ENCODE measurements at regions not wholly inside any gene's neighbourhood (a gene's known extent, or its start where the extent isn't known, plus 50 kb on each side); places are given as distances from the start of the nearest gene placed in this dataset.

DNA sequence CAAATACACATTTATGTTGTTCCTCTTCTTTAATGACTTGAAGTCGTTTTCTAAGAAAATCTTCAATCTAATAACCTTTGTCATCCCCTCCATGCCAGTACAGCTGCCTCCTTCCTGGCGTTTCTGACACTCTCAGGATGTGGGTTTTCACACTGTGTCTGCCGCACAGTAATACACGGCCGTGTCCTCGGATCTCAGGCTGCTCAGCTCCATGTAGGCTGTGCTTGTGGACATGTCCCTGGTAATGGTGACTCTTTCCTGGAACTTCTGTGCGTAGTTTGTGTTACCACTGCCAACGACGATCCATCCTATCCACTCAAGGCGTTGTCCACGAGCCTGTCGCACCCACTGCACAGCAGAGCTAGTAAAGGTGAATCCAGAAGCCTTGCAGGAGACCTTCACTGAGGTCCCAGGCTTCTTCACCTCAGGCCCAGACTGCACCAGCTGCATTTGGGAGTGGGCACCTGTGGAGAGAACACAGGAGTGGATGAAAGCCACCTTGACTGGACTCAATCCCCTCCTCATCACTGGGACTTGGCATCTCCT, 1095.9 kb downstream of the TMEM121 start:
- TF ChIP-seq EZH2 (IDR thresholded peaks at IDR 0.05) (no peak), POLR2AphosphoS5 (IDR thresholded peaks at IDR 0.05; ENCODE audit: borderline replicate concordance, low read depth, low read length) (no peak), FOXP2 (optimal IDR thresholded peaks at IDR 0.05; ENCODE audit: control extremely low read depth, extremely low read length, insufficient read depth) (no peak)

Data from SK-N-MC (cell line).